Effector memory CD8-positive, alpha-beta T cell (primary cell): ENCODE measurements at regions not wholly inside any gene's neighbourhood (a gene's known extent, or its start where the extent isn't known, plus 50 kb on each side); places are given as distances from the start of the nearest gene placed in this dataset.

Source experiments
- ATAC-seq: fragments of 150-1000 bp; cut with Tn5 transposase; replicated peaks from 2 replicates; pipeline ENCODE4 v1.10.0; 2021; ENCODE audit warnings: mild to moderate bottlenecking, moderate library complexity
- DNase-seq, 3 experiments: peaks; one replicate each; pipeline ENCODE4 v3.0.0; 2021
- H3K27ac Mint-ChIP-seq, 2 donors: one replicate each; pipeline ENCODE4 v1.8.0; 2022; ENCODE audit warnings: mild to moderate bottlenecking in 2 of 2, mixed read lengths in 2 of 2, moderate library complexity in 2 of 2
- H3K27me3 Mint-ChIP-seq, 2 donors: one replicate each; pipeline ENCODE4 v1.8.0; 2022; ENCODE audit warnings: mixed read lengths in 2 of 2
- H3K36me3 Mint-ChIP-seq: one replicate; pipeline ENCODE4 v1.8.0; 2022; ENCODE audit warnings: mild to moderate bottlenecking, moderate library complexity, mixed read lengths; ENCODE audit not compliant: insufficient read depth
- H3K4me1 Mint-ChIP-seq, 2 donors: one replicate each; pipeline ENCODE4 v1.8.0; 2022; ENCODE audit warnings: low read depth in 2 of 2, mixed read lengths in 2 of 2
- H3K4me3 Mint-ChIP-seq, 2 donors: one replicate each; pipeline ENCODE4 v1.8.0; 2022; ENCODE audit warnings: mild to moderate bottlenecking in 2 of 2, mixed read lengths in 2 of 2, moderate library complexity in 2 of 2
- H3K9me3 Mint-ChIP-seq, 2 donors: one replicate each; pipeline ENCODE4 v1.8.0; 2022; ENCODE audit warnings: mixed read lengths in 2 of 2

DNA sequence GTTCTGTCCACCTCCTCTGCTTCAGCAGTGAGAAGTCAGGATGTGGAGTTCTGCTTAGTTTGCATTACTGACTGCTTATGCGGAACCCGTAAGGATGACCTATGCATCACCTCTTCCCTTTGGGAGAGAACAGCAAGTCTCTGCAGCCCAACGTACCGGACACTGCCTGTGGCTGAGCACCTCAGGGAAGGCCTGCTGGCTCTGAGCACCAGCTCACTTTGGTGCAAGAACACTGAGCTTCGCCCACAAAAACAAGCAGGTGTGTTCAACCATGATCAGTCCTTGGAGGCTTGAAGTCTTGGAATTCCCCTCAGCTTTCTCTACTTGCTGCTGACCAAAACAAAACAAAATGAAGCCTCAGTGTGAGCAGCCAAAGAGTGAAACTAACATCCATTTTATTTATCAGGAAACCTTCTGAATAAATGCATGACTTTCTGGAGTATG, 52.7 kb upstream of the NCK2 start:
- ATAC-seq (no peak), DNase-seq (no peak)
- H3K4me3 Mint-ChIP-seq: no peak overlapping the region
- no peaks in the 10 kb centered on the region for H3K4me1 Mint-ChIP-seq
- peaks cover 0 to 2% of the 10 kb centered on the region in 2 donors for H3K9me3 Mint-ChIP-seq
- no peak overlapping the region for H3K27ac Mint-ChIP-seq
- H3K27me3 Mint-ChIP-seq: peaks cover 9 to 28% of the 10 kb centered on the region in 2 donors
- peaks cover 2% of the 10 kb centered on the region for H3K36me3 Mint-ChIP-seq

DNA sequence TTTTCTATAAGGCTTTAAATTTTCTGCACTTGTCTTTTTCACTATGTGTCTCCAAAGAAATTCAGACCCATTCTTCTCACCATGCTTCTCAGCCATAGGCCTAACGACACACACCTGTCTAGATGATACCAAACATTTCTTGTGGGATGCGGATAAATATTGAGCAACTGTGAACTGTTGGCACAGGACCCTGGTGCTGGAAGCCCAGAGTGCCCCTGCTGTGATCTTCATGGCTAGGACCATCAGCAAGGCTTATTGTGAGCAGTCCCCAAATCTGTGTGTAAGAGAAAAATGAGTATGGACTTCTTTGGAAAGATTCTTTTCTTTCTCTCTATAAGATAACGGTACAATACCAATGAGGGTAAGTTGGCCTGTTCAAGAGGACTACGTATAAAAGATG, 54.1 kb upstream of the NCK2 start:
- peaks cover 4 to 19% of the 10 kb centered on the region in 2 donors for H3K27me3 Mint-ChIP-seq
- ATAC-seq (no peak), DNase-seq (no peak)
- H3K4me1 Mint-ChIP-seq: no peaks in the 10 kb centered on the region
- H3K4me3 Mint-ChIP-seq: no peak overlapping the region
- peaks cover 2% of the 10 kb centered on the region for H3K36me3 Mint-ChIP-seq
- H3K9me3 Mint-ChIP-seq: peaks cover 0 to 2% of the 10 kb centered on the region in 2 donors
- H3K27ac Mint-ChIP-seq: no peak overlapping the region

DNA sequence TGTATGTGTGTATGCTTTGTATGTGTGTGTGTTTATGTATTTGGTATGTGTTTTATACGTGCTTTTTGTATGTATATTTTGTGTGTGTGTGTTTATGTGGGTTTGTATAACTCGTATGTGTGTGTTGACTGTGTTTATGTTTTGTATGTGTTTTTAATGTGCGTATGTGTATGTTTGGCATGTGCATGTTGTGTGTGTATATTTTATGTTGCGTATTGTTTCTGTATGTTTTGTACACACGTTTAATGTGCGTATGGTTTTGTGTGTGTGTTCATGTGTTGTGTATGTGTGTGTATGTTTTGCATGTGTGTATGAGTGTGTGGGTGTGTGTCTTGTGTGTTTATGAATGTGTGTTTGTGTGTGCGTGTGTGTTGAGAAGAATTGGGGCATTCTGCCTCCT, 55.2 kb upstream of the NCK2 start:
- Mint-ChIP-seq H3K27me3 (peaks cover 0 to 9% of the 10 kb centered on the region in 2 donors), H3K9me3 (no peaks in the 10 kb centered on the region), H3K36me3 (peaks cover 2% of the 10 kb centered on the region), H3K27ac (no peak overlapping the region), H3K4me3 (no peak overlapping the region), H3K4me1 (no peaks in the 10 kb centered on the region)
- DNase-seq (no peak), ATAC-seq (no peak)

DNA sequence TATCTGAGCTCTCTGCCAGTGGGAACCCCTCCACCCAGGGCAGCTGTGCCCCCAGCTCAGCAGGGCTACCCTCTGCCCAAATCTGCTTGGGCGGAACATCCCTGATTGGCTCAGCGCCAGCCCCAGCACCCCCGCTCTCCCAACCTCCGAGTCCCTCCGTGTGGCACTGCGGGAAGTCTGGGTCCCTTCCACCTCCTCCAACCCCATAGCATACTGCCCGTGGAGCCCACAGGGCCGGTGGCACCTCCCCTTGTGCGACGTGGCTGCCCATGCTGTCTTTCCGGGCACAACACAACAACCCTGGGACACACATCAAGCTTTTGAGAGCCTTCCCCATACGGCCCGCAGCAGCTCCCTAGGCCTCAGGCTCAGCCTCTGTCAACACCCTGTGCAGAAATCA, 55.8 kb upstream of the NCK2 start:
- H3K4me3 Mint-ChIP-seq: no peak overlapping the region
- DNase-seq (no peak), ATAC-seq (no peak)
- H3K36me3 Mint-ChIP-seq: peaks cover 2% of the 10 kb centered on the region
- H3K9me3 Mint-ChIP-seq: no peaks in the 10 kb centered on the region
- peaks cover 0 to 4% of the 10 kb centered on the region in 2 donors for H3K27me3 Mint-ChIP-seq
- no peak overlapping the region for H3K27ac Mint-ChIP-seq
- H3K4me1 Mint-ChIP-seq: no peaks in the 10 kb centered on the region

DNA sequence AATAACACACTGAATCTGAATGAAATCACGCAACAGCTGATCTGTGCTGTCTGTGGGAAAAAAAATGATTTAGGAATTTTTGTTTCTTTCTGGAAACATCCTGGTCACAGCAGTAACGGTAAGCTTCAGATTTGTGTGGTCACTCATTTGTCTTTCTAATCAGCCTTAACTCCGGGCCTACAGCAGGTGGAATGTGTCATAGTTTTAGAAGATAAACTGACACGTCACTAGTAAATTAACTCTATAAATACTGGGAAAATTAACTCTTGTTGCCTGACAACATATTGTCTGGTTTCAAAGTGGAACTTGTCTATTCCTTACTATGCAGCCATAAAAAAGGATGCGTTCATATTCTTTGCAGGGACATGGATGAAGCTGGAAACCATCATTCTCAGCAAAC, 58.1 kb upstream of the NCK2 start:
- Mint-ChIP-seq H3K9me3 (no peaks in the 10 kb centered on the region), H3K36me3 (no peaks in the 10 kb centered on the region), H3K4me1 (peaks cover 0 to 3% of the 10 kb centered on the region in 2 donors), H3K27me3 (no peaks in the 10 kb centered on the region), H3K27ac (no peak overlapping the region), H3K4me3 (no peak overlapping the region)
- ATAC-seq (no peak), DNase-seq (no peak)

DNA sequence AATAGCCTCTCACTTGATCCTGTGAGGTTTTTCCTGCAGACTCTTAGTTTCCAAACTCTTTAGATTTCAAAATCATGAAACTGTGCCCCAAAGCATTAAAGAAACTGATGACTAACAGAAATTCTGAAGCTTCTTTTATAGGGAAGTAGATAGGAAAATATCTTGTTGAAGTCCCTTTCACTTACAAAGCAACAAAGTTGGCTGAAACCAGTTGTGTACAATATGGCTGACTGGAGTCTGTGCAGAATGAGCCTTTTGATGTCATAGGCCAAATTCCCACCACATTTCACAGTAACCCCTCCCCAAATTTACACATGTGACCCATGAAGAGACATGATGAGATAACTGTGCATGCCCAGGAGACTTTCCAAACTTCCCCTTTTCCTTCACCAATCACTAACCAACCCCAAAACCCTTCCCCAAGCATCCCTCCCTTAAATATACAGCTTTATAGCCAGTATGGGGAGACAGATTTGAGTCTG, 61.7 kb upstream of the NCK2 start:
- Mint-ChIP-seq H3K36me3 (no peaks in the 10 kb centered on the region), H3K27me3 (peaks cover 16 to 22% of the 10 kb centered on the region in 2 donors), H3K4me1 (peaks cover 6 to 8% of the 10 kb centered on the region in 2 donors), H3K4me3 (no peak overlapping the region), H3K27ac (no peak overlapping the region), H3K9me3 (no peaks in the 10 kb centered on the region)
- ATAC-seq (no peak), DNase-seq (no peak)

DNA sequence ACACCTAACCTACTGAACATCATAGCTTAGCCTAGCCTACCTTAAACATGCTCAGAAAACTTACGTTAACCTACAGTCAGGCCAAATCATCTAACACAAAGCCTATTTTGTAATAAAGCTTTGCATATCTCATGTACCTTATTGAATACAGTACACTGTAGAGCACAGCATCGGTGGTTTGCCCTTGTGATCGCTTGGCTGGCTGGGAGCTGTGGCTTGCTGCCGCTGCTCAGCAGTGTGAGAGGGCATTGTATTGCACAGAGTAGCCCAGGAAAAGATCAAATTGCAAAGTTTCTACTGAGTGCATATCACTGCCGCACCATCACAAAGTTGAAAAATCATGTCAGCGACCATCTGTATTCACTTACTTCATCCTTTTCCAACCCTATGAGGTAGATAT, 62.3 kb upstream of the NCK2 start:
- no peak overlapping the region for H3K4me3 Mint-ChIP-seq
- H3K27me3 Mint-ChIP-seq: peaks cover 20 to 22% of the 10 kb centered on the region in 2 donors
- DNase-seq (no peak), ATAC-seq (no peak)
- H3K9me3 Mint-ChIP-seq: no peaks in the 10 kb centered on the region
- H3K4me1 Mint-ChIP-seq: peaks cover 6 to 8% of the 10 kb centered on the region in 2 donors
- no peaks in the 10 kb centered on the region for H3K36me3 Mint-ChIP-seq
- no peak overlapping the region for H3K27ac Mint-ChIP-seq

DNA sequence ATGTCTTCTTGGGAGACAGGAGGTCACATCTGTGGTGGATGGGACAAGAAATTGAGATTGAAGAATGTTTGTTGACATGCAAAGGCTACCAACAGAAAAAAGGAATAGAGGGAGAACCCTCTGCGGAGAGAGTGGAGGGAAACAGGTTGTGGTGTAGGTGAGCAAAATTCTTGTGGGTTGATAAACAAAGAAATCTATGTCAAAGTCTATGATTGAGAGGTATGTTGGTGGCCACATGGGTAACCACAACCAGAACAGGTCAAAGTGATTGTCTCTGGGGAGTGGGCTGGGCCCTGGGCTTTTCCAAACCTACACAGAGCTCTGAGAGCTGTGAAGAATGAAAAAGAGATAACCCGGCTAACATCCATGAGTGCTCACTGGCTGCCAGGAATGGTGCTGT, 62.8 kb upstream of the NCK2 start:
- Mint-ChIP-seq H3K9me3 (no peaks in the 10 kb centered on the region), H3K4me1 (peaks cover 6 to 8% of the 10 kb centered on the region in 2 donors), H3K4me3 (no peak overlapping the region), H3K27me3 (peaks cover 22 to 25% of the 10 kb centered on the region in 2 donors), H3K36me3 (no peaks in the 10 kb centered on the region), H3K27ac (no peak overlapping the region)
- DNase-seq (no peak), ATAC-seq (peak; percentile 46)

DNA sequence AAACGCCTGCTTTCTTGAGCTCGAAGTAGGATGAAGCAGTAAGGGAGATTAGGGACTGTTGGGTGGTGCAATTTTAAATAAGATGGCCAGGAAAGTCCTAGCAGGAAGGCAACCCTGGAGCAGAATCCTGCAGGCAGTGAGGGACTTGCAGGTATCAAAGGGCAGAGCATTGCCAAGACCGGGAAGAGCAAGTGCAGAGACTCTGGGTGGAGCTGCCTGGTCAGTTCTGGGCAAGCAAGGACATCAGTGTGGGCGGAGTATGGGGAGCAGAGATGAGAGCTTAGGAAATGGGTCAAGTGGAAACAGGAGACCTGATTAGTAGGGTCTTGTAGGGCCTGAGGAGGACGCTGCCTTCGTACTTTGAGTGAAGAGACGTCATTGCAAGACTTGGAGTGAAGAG, 64.4 kb upstream of the NCK2 start:
- Mint-ChIP-seq H3K27me3 (peaks cover 23 to 35% of the 10 kb centered on the region in 2 donors), H3K9me3 (no peaks in the 10 kb centered on the region), H3K27ac (no peak overlapping the region), H3K4me1 (peaks cover 6 to 11% of the 10 kb centered on the region in 2 donors), H3K36me3 (no peaks in the 10 kb centered on the region), H3K4me3 (no peak overlapping the region)
- ATAC-seq (no peak), DNase-seq (no peak)

DNA sequence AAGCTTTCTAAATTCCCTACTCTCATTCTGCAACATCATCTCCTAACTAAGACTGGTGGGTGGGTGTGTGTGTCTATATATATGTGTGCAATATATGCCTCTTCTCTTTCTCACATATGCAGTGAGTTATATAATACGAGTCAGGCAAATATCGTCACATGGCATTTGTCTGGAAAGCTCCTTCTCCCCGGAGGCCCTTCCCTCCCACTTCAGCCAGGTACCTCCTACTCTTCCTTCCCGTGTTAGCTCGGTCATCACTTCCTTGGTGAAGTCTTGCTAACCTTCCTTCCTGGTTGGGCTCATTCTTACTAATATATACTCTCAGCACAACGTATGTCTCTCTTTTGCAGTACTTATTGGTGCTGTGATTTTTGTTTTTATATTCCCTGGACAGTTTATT, 66.4 kb upstream of the NCK2 start:
- Mint-ChIP-seq H3K27me3 (peaks cover 38 to 41% of the 10 kb centered on the region in 2 donors), H3K36me3 (no peaks in the 10 kb centered on the region), H3K9me3 (no peaks in the 10 kb centered on the region), H3K4me1 (peaks cover 8 to 11% of the 10 kb centered on the region in 2 donors), H3K4me3 (no peak overlapping the region), H3K27ac (no peak overlapping the region)
- ATAC-seq: no peak
- no peak for DNase-seq

DNA sequence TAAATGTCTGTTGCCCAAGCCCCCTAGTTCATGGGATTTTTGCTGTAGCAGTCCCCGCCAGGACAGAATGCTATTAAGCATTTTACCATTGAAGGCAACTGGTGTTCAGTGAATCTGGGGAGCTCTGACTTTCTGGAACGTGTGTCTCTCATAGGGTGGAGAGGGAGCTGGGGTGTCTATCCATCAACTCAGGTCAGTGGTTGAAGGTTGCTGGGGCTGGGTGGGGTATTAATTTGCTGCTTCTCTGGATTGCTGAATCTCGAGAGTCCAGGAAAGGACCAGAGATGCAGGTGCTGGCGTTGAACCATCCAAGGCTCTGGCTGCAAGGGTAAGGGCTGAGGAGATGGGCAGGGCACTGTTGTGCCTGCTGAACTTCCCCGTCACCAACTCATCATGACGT, 66.8 kb upstream of the NCK2 start:
- no peaks in the 10 kb centered on the region for H3K9me3 Mint-ChIP-seq
- peaks cover 8 to 11% of the 10 kb centered on the region in 2 donors for H3K4me1 Mint-ChIP-seq
- H3K36me3 Mint-ChIP-seq: no peaks in the 10 kb centered on the region
- DNase-seq (no peak), ATAC-seq (no peak)
- no peak overlapping the region for H3K27ac Mint-ChIP-seq
- H3K4me3 Mint-ChIP-seq: no peak overlapping the region
- H3K27me3 Mint-ChIP-seq: peaks cover 38 to 41% of the 10 kb centered on the region in 2 donors

DNA sequence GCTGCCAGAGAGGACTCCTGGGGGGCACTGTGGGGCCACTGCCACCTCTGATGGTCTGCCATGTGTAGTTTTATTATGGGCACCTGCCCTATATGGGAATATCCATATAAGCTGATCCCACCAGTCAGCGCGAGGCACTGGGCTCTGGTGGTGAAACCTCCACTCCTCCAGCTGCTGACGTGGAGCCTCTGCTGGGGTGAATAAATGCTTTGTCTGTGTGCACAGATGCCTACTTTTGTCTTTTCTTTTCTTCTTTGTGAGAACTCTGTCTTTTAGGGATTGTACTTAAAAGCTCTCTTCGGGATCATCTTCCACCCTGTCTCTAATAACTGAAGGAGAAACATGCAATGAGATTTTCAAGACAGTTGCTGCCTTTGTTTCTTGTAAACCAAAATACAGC, 68.9 kb upstream of the NCK2 start:
- Mint-ChIP-seq H3K9me3 (no peaks in the 10 kb centered on the region), H3K27me3 (peaks cover 46 to 48% of the 10 kb centered on the region in 2 donors), H3K36me3 (no peaks in the 10 kb centered on the region), H3K27ac (no peak overlapping the region), H3K4me1 (peaks cover 5 to 11% of the 10 kb centered on the region in 2 donors), H3K4me3 (no peak overlapping the region)
- DNase-seq (no peak), ATAC-seq (no peak)

DNA sequence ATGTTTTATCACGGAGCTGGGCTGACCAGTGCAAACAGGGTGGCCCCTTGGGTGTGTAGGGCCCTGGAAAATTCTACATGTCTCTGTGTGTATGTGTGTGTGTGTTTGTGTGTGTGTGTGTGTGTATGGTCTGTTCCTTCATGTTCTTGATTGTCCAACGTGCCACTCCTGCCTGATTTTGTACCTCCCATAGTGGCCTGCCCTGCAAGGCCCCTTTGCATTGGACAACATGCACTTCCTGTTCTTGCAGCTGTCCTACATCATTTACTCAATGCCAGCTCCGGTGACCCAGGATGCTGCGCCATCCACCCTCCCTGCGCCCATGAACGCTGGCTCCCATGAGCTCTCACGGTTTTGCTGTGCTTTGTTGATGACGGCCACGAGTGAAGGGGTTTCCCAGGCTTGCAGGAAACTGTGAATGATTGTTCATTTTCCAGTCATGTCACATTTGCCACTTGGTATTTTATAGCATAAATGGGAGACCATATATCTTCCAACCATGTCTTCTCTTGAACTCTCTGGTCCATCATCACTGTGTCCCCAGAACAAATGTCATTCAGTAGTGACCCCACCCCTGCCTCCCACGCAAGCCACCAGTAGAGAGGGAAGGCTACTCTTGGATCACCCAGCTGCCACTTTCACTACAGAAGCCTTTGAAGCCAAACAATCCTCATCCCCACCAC, 69.7 kb upstream of the NCK2 start:
- Mint-ChIP-seq H3K36me3 (no peaks in the 10 kb centered on the region), H3K4me3 (no peak overlapping the region), H3K27ac (no peak overlapping the region), H3K9me3 (no peaks in the 10 kb centered on the region), H3K4me1 (peaks cover 5 to 11% of the 10 kb centered on the region in 2 donors), H3K27me3 (peaks cover 39 to 41% of the 10 kb centered on the region in 2 donors)
- no peak for ATAC-seq
- no peak for DNase-seq

DNA sequence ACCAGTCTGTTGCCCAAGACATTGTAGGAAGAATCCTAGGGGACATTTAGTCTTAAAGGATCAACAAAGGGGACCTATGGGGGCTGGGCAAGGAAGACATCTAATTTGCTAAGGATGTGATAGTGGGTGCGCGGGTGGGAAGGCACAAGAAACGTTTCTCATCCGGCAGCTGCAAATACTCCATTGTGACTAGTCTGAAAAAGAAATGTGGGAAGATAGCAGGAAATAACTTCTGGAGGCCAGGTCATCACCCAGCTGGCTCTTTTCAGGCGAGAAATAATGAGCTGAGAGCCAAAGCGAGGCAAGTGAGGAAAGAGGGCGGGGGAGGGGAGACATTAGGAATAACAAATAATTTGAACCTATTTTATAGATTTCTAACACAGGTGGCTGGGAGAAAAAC, 70.3 kb upstream of the NCK2 start:
- H3K4me1 Mint-ChIP-seq: peaks cover 5 to 11% of the 10 kb centered on the region in 2 donors
- no peaks in the 10 kb centered on the region for H3K9me3 Mint-ChIP-seq
- H3K4me3 Mint-ChIP-seq: no peak overlapping the region
- H3K27me3 Mint-ChIP-seq: peaks cover 33 to 41% of the 10 kb centered on the region in 2 donors
- DNase-seq (no peak), ATAC-seq (no peak)
- no peak overlapping the region for H3K27ac Mint-ChIP-seq
- H3K36me3 Mint-ChIP-seq: no peaks in the 10 kb centered on the region
